Astrocyte (in vitro differentiated cells and primary cell): ENCODE measurements at regions not wholly inside any gene's neighbourhood (a gene's known extent, or its start where the extent isn't known, plus 50 kb on each side); places are given as distances from the start of the nearest gene placed in this dataset.
"Not testable (repeated sequence)": the region's sequence is repeated elsewhere in the genome, so short reads cannot be mapped to it uniquely, and the experiment has no call there.

Experiments used
- DNase-seq: peaks from one replicate; pipeline ENCODE4 v3.0.0-alpha.2; 2010; ENCODE audit warnings: low read depth
- FAIRE-seq: peaks from 2 replicates; lab custom pipeline; 2011; peaks lifted over from hg19 to GRCh38; lab: Jason Lieb, UNC
- H2AFZ ChIP-seq: 2 replicates; pipeline ENCODE4 v1.6.0; 2012; ENCODE audit warnings: low read depth, low read length, inconsistent platforms
- H3K27ac ChIP-seq: 2 replicates; pipeline ENCODE4 v1.5.1; 2011; ENCODE audit warnings: low read depth, low read length, inconsistent platforms
- H3K27me3 ChIP-seq: 2 replicates; pipeline ENCODE4 v1.6.0; 2011; ENCODE audit warnings: low read length, inconsistent platforms; ENCODE audit not compliant: insufficient read depth
- H3K36me3 ChIP-seq: 2 replicates; pipeline ENCODE4 v1.5.1; 2011; ENCODE audit warnings: low read length, inconsistent platforms; ENCODE audit not compliant: insufficient read depth
- H3K4me1 ChIP-seq: 2 replicates; pipeline ENCODE4 v1.5.1; 2011; ENCODE audit warnings: low read length, inconsistent platforms; ENCODE audit not compliant: insufficient read depth
- H3K4me2 ChIP-seq: 2 replicates; pipeline ENCODE4 v1.6.0; 2012; ENCODE audit warnings: low read length, inconsistent platforms
- H3K4me3 ChIP-seq: 2 replicates; pipeline ENCODE4 v1.5.1; 2011; ENCODE audit warnings: low read depth, mild to moderate bottlenecking, low read length, inconsistent platforms; ENCODE audit not compliant: insufficient read depth
- H3K79me2 ChIP-seq: 2 replicates; pipeline ENCODE4 v1.6.0; 2012; ENCODE audit warnings: mild to moderate bottlenecking, low read length, inconsistent platforms; ENCODE audit not compliant: insufficient read depth
- H3K9ac ChIP-seq: 2 replicates; pipeline ENCODE4 v1.6.0; 2012; ENCODE audit warnings: mild to moderate bottlenecking, low read length, inconsistent platforms
- H3K9me3 ChIP-seq: 2 replicates; pipeline ENCODE4 v1.5.1; 2012; ENCODE audit warnings: low read depth, mild to moderate bottlenecking, low read length, inconsistent platforms; ENCODE audit not compliant: insufficient read depth
- H4K20me1 ChIP-seq: 2 replicates; pipeline ENCODE4 v1.6.0; 2012; ENCODE audit warnings: low read length, inconsistent platforms; ENCODE audit not compliant: insufficient read depth
- H3K27ac Mint-ChIP-seq: one replicate; pipeline ENCODE4 v1.8.0; 2021; ENCODE audit warnings: mild to moderate bottlenecking, mixed read lengths; ENCODE audit not compliant: unreplicated experiment
- H3K27me3 Mint-ChIP-seq: one replicate; pipeline ENCODE4 v1.8.0; 2021; ENCODE audit warnings: low read depth, mixed read lengths; ENCODE audit not compliant: unreplicated experiment
- H3K36me3 Mint-ChIP-seq: one replicate; pipeline ENCODE4 v1.8.0; 2021; ENCODE audit warnings: low read depth, mixed read lengths; ENCODE audit not compliant: unreplicated experiment
- H3K4me1 Mint-ChIP-seq: one replicate; pipeline ENCODE4 v1.8.0; 2021; ENCODE audit warnings: low read depth, mixed read lengths; ENCODE audit not compliant: unreplicated experiment
- H3K4me3 Mint-ChIP-seq: one replicate; pipeline ENCODE4 v1.8.0; 2021; ENCODE audit warnings: mild to moderate bottlenecking, moderate library complexity, mixed read lengths; ENCODE audit not compliant: unreplicated experiment
- H3K9me3 Mint-ChIP-seq: one replicate; pipeline ENCODE4 v1.8.0; 2021; ENCODE audit warnings: mild to moderate bottlenecking, mixed read lengths; ENCODE audit not compliant: unreplicated experiment

- H3K4me1 Mint-ChIP-seq, H3K9me3 Mint-ChIP-seq, FAIRE-seq, H3K27ac Mint-ChIP-seq, H2AFZ ChIP-seq, H3K79me2 ChIP-seq, H3K36me3 ChIP-seq, DNase-seq, H3K4me1 ChIP-seq, H3K27me3 Mint-ChIP-seq, H4K20me1 ChIP-seq, H3K9me3 ChIP-seq, H3K9ac ChIP-seq, H3K4me2 ChIP-seq, H3K4me3 Mint-ChIP-seq, H3K27me3 ChIP-seq, H3K27ac ChIP-seq, H3K4me3 ChIP-seq, H3K36me3 Mint-ChIP-seq: not testable (repeated sequence)
Observed at GRCh38 chr10:47599657-47600056, 76.2 kb upstream of the AGAP9 start.

GRCh38 chr10:47593805-47594204 is 70.4 kb upstream of the AGAP9 start:
- H3K27me3 ChIP-seq, H3K79me2 ChIP-seq, H3K4me3 Mint-ChIP-seq, H3K36me3 Mint-ChIP-seq, DNase-seq, H3K27ac ChIP-seq, H3K27me3 Mint-ChIP-seq, H3K9ac ChIP-seq, H3K27ac Mint-ChIP-seq, H3K36me3 ChIP-seq, H3K9me3 ChIP-seq, H3K9me3 Mint-ChIP-seq, H3K4me3 ChIP-seq, H3K4me1 Mint-ChIP-seq, H2AFZ ChIP-seq, H4K20me1 ChIP-seq, FAIRE-seq, H3K4me2 ChIP-seq, H3K4me1 ChIP-seq: not testable (repeated sequence)

- FAIRE-seq, H3K4me1 ChIP-seq, DNase-seq, H3K4me3 ChIP-seq, H3K4me2 ChIP-seq, H3K27ac ChIP-seq, H3K9me3 ChIP-seq, H2AFZ ChIP-seq, H3K27me3 ChIP-seq, H3K9ac ChIP-seq, H3K4me3 Mint-ChIP-seq, H3K9me3 Mint-ChIP-seq, H3K79me2 ChIP-seq, H3K36me3 ChIP-seq, H3K4me1 Mint-ChIP-seq, H3K36me3 Mint-ChIP-seq, H4K20me1 ChIP-seq, H3K27me3 Mint-ChIP-seq, H3K27ac Mint-ChIP-seq: not testable (repeated sequence)
Observed at GRCh38 chr10:47593129-47593528, 69.7 kb upstream of the AGAP9 start.

GRCh38 chr10:47590956-47591355 is 67.5 kb upstream of the AGAP9 start:
- FAIRE-seq, H3K36me3 ChIP-seq, H3K27ac Mint-ChIP-seq: not testable (repeated sequence)

GRCh38 chr10:47590534-47590933 is 67.1 kb upstream of the AGAP9 start:
- H3K9me3 Mint-ChIP-seq, H3K4me1 Mint-ChIP-seq, H3K27me3 Mint-ChIP-seq, H2AFZ ChIP-seq, H3K27ac ChIP-seq, H3K27me3 ChIP-seq, H3K79me2 ChIP-seq, H4K20me1 ChIP-seq, FAIRE-seq, DNase-seq, H3K4me2 ChIP-seq, H3K4me3 Mint-ChIP-seq, H3K36me3 ChIP-seq, H3K9ac ChIP-seq, H3K9me3 ChIP-seq, H3K4me3 ChIP-seq, H3K36me3 Mint-ChIP-seq, H3K4me1 ChIP-seq, H3K27ac Mint-ChIP-seq: not testable (repeated sequence)

More at GRCh38 chr10:47590956-47591355, 67.5 kb upstream of the AGAP9 start:
- H3K4me1 ChIP-seq, H3K27me3 Mint-ChIP-seq, H3K9me3 Mint-ChIP-seq, H3K27me3 ChIP-seq, H3K9ac ChIP-seq, H3K4me1 Mint-ChIP-seq, DNase-seq, H3K79me2 ChIP-seq, H3K4me3 ChIP-seq, H3K36me3 Mint-ChIP-seq, H3K4me2 ChIP-seq, H4K20me1 ChIP-seq, H3K27ac ChIP-seq, H2AFZ ChIP-seq, H3K9me3 ChIP-seq, H3K4me3 Mint-ChIP-seq: not testable (repeated sequence)

GRCh38 chr10:47582051-47582450 is 58.6 kb upstream of the AGAP9 start:
- not testable (repeated sequence) for H4K20me1 ChIP-seq, H3K27me3 Mint-ChIP-seq, H3K4me3 ChIP-seq, H2AFZ ChIP-seq, FAIRE-seq, H3K4me3 Mint-ChIP-seq, H3K4me1 ChIP-seq, H3K36me3 ChIP-seq, H3K27ac Mint-ChIP-seq, H3K4me1 Mint-ChIP-seq, H3K36me3 Mint-ChIP-seq, H3K9ac ChIP-seq, H3K9me3 Mint-ChIP-seq, H3K9me3 ChIP-seq, DNase-seq, H3K79me2 ChIP-seq, H3K27me3 ChIP-seq, H3K4me2 ChIP-seq, H3K27ac ChIP-seq
